BJ (cell line): ENCODE measurements at regions not wholly inside any gene's neighbourhood (a gene's known extent, or its start where the extent isn't known, plus 50 kb on each side); places are given as distances from the start of the nearest gene placed in this dataset.

Experiments
- CTCF ChIA-PET: fragments of 350-600 bp; formaldehyde crosslinking; extraction: SDS; loops from one replicate; lab custom pipeline; 2021; ENCODE audit warnings: antibody characterized with exemption, inconsistent platforms; lab: Yijun Ruan, JAX
- POLR2A ChIA-PET: fragments of 300-600 bp; sonication (Branson Sonifier 250); formaldehyde crosslinking; extraction: SDS; loops from one replicate; lab custom pipeline; 2021; ENCODE audit warnings: antibody characterized with exemption; lab: Charles Lee
- DNase-seq: peaks from one replicate; pipeline ENCODE4 v3.0.0-alpha.2; 2011; ENCODE audit warnings: low read depth
- H3K27me3 ChIP-seq: 2 replicates; pipeline ENCODE4 v1.6.0; 2011; ENCODE audit warnings: low read length; ENCODE audit not compliant: control insufficient read depth, insufficient read depth
- H3K36me3 ChIP-seq: 2 replicates; pipeline ENCODE4 v1.5.1; 2011; ENCODE audit warnings: low read length; ENCODE audit not compliant: control insufficient read depth, insufficient read depth
- H3K4me3 ChIP-seq: 2 replicates; pipeline ENCODE4 v1.5.1; 2011; ENCODE audit warnings: low read depth, mild to moderate bottlenecking, control low read depth, low read length
- TF ChIP-seq, protein P1 (sequence below): IDR thresholded peaks from 2 replicates; pipeline ENCODE4 v1.5.1; 2011; ENCODE audit warnings: low read depth, mild to moderate bottlenecking, control low read depth, inconsistent platforms, low read length, moderate library complexity; ENCODE audit not compliant: insufficient read depth

GRCh38 chr18:29962579-29962978 lies 1080.0 kb downstream of the DSC3 start:
- CTCF ChIA-PET = no interaction called here
- DNase-seq = no peak
- H3K4me3 ChIP-seq = no peak overlapping the region
- H3K27me3 ChIP-seq = no peaks in the 10 kb centered on the region
- H3K36me3 ChIP-seq = no peaks in the 10 kb centered on the region
- POLR2A ChIA-PET = no interaction called here
- TF ChIP-seq, protein P1, sequence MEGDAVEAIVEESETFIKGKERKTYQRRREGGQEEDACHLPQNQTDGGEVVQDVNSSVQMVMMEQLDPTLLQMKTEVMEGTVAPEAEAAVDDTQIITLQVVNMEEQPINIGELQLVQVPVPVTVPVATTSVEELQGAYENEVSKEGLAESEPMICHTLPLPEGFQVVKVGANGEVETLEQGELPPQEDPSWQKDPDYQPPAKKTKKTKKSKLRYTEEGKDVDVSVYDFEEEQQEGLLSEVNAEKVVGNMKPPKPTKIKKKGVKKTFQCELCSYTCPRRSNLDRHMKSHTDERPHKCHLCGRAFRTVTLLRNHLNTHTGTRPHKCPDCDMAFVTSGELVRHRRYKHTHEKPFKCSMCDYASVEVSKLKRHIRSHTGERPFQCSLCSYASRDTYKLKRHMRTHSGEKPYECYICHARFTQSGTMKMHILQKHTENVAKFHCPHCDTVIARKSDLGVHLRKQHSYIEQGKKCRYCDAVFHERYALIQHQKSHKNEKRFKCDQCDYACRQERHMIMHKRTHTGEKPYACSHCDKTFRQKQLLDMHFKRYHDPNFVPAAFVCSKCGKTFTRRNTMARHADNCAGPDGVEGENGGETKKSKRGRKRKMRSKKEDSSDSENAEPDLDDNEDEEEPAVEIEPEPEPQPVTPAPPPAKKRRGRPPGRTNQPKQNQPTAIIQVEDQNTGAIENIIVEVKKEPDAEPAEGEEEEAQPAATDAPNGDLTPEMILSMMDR = no peak

GRCh38 chr18:29960539-29960938 lies 1082.0 kb downstream of the DSC3 start:
- no peak overlapping the region for H3K4me3 ChIP-seq
- no peak for DNase-seq
- H3K36me3 ChIP-seq = no peaks in the 10 kb centered on the region
- CTCF ChIA-PET = interaction anchor here (0.6 kb wide), 1 partner anchor 73 kb away, joined by 3 read pairs; no protein-coding TSS in a partner anchor
- POLR2A ChIA-PET = no interaction called here
- TF ChIP-seq, protein P1 = no peak
- no peaks in the 10 kb centered on the region for H3K27me3 ChIP-seq

DNA sequence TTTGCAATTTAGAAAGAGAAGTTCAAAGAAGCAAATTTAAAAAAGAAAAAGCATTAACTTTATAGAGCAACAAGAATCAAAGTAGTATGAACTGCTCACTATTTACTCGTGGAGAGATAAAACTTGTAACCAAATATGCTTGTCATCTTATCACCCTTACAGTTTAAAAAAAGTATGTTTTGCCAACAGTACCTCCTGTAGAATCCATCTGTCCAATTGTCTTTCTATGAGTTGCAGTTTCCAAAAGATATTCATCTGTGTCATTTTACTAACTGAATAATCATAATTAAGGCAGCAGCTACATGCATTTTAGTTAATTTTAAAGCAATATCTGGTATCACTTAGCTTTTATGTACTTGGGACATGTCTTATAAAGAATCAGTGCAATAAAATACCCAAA lies 1112.3 kb downstream of the DSC3 start:
- Histone ChIP-seq H3K4me3 (no peak overlapping the region), H3K36me3 (no peaks in the 10 kb centered on the region), H3K27me3 (no peaks in the 10 kb centered on the region)
- ChIA-PET POLR2A (no interaction called here), CTCF (no interaction called here)
- no peak for DNase-seq
- TF ChIP-seq, protein P1 = no peak

DNA sequence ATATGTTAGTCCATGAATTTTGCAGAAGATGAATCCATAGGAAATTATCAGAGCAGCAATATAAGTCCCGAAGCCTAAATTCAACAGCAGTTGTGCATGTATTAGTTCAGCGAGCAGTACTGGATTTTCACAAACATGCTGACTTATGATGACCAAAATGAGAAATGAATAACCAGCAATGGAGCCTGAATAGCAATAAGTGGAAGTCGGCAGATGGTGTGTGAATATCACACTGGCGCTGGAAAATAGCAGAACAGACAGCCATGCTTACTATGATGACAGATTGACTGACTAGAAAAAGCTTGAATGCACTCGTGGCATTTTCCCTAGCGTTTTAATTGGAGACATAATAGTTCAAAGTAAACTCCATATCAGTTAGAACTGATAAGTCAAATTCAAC lies 1114.5 kb downstream of the DSC3 start:
- Histone ChIP-seq H3K27me3 (no peaks in the 10 kb centered on the region), H3K36me3 (no peaks in the 10 kb centered on the region), H3K4me3 (no peak overlapping the region)
- no peak for DNase-seq
- CTCF ChIA-PET = no interaction called here
- POLR2A ChIA-PET = no interaction called here
- TF ChIP-seq, protein P1 = no peak

GRCh38 chr18:29925566-29925965 lies 1117.0 kb downstream of the DSC3 start:
- no peaks in the 10 kb centered on the region for H3K36me3 ChIP-seq
- DNase-seq = no peak
- TF ChIP-seq, protein P1 = no peak
- ChIA-PET POLR2A (no interaction called here), CTCF (no interaction called here)
- H3K27me3 ChIP-seq = no peaks in the 10 kb centered on the region
- no peak overlapping the region for H3K4me3 ChIP-seq
